MM.1S (cell line): ENCODE measurements at regions not wholly inside any gene's neighbourhood (a gene's known extent, or its start where the extent isn't known, plus 50 kb on each side); places are given as distances from the start of the nearest gene placed in this dataset.

Experiments
- DNase-seq: peaks from one replicate; pipeline ENCODE4 v3.0.0-alpha.2; 2015
- H2AFZ ChIP-seq: fragments of 300-600 bp; sonication (generic); 2 replicates; pipeline ENCODE4 v1.6.0; 2016; ENCODE audit warnings: antibody characterized with exemption, low read length
- H3F3A ChIP-seq: fragments of 300-600 bp; sonication (generic); 2 replicates; pipeline ENCODE4 v1.6.1; 2016; ENCODE audit warnings: mild to moderate bottlenecking, antibody characterized with exemption, low read length, moderate library complexity, mixed read lengths; ENCODE audit not compliant: insufficient read depth
- H3K27ac ChIP-seq: fragments of 300-600 bp; sonication (generic); 2 replicates; pipeline ENCODE4 v1.5.1; 2016; ENCODE audit warnings: mild to moderate bottlenecking, low read length
- H3K27me3 ChIP-seq: fragments of 300-600 bp; sonication (generic); replicated peaks from 2 replicates; pipeline ENCODE4 v1.6.0; 2016; ENCODE audit warnings: low read length; ENCODE audit not compliant: insufficient read depth
- H3K36me3 ChIP-seq: fragments of 300-600 bp; sonication (generic); replicated peaks from 2 replicates; pipeline ENCODE4 v1.6.1; 2016; ENCODE audit warnings: mild to moderate bottlenecking, low read length, mixed read lengths; ENCODE audit not compliant: insufficient read depth
- H3K4me1 ChIP-seq: fragments of 300-600 bp; sonication (generic); 2 replicates; pipeline ENCODE4 v1.6.1; 2016; ENCODE audit warnings: low read length, mixed read lengths
- H3K4me2 ChIP-seq: fragments of 300-600 bp; sonication (generic); 2 replicates; pipeline ENCODE4 v1.6.0; 2016; ENCODE audit warnings: low read depth, low read length
- H3K4me3 ChIP-seq: fragments of 300-600 bp; sonication (generic); 2 replicates; pipeline ENCODE4 v1.5.1; 2016; ENCODE audit warnings: low read length, mixed read lengths
- H3K79me2 ChIP-seq: fragments of 300-600 bp; sonication (generic); 2 replicates; pipeline ENCODE4 v1.6.1; 2016; ENCODE audit warnings: mixed run types, low read length, mixed read lengths
- H3K9ac ChIP-seq: fragments of 300-600 bp; sonication (generic); 2 replicates; pipeline ENCODE4 v1.6.1; 2016; ENCODE audit warnings: low read length, mixed read lengths
- H3K9me2 ChIP-seq: fragments of 300-600 bp; sonication (generic); replicated peaks from 2 replicates; pipeline ENCODE4 v1.6.1; 2016; ENCODE audit warnings: mild to moderate bottlenecking, low read length, mixed read lengths; ENCODE audit not compliant: insufficient read depth
- H3K9me3 ChIP-seq: fragments of 300-600 bp; sonication (generic); replicated peaks from 2 replicates; pipeline ENCODE4 v1.6.1; 2016; ENCODE audit warnings: mild to moderate bottlenecking, low read length, mixed read lengths; ENCODE audit not compliant: insufficient read depth
- H4K20me1 ChIP-seq: fragments of 300-600 bp; sonication (generic); 2 replicates; pipeline ENCODE4 v1.6.1; 2016; ENCODE audit warnings: mild to moderate bottlenecking, low read length, moderate library complexity, mixed read lengths; ENCODE audit not compliant: insufficient read depth
- EZH2 ChIP-seq: fragments of 300-600 bp; sonication (generic); optimal IDR thresholded peaks from 2 replicates; pipeline ENCODE3; 2017; ENCODE audit warnings: low read depth, mild to moderate bottlenecking, antibody characterized with exemption, low read length, mixed read lengths
- EZH2phosphoT487 ChIP-seq: fragments of 300-600 bp; sonication (generic); IDR thresholded peaks from 2 replicates; pipeline ENCODE4 v1.6.1; 2018; ENCODE audit warnings: antibody characterized with exemption, low read length
- TF ChIP-seq, protein P1 (sequence below): fragments of 300-600 bp; sonication (generic); IDR thresholded peaks from 2 replicates; pipeline ENCODE4 v1.5.1; 2016; ENCODE audit warnings: antibody characterized with exemption, low read length, mixed read lengths

DNA sequence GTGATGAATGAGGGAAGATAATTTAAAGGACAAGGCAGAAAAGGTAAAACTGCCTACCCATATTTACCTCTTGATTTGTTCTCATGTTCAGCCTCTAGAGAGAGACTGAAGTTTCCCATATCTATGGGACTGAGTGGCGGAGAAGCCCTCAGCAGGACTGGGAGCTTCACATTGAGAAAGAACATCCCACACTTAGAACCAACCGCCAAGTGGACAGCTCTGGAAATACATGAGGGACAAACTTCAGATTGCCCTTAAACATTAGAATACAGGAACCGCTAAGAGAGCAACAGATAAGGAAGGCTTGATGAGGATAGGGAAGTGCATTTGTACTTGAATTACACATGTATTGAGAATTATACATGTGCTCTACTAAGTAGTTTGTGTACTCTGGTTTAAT is 316.0 kb upstream of the MIR17HG start:
- Histone ChIP-seq H3K36me3 (no peaks in the 10 kb centered on the region), H3K27ac (no peak overlapping the region), H3K4me2 (no peak overlapping the region), H3K9me3 (no peaks in the 10 kb centered on the region), H4K20me1 (no peaks in the 10 kb centered on the region), H2AFZ (no peak overlapping the region), H3F3A (no peaks in the 10 kb centered on the region), H3K4me3 (no peak overlapping the region), H3K9ac (no peak overlapping the region), H3K4me1 (no peaks in the 10 kb centered on the region), H3K79me2 (no peaks in the 10 kb centered on the region), H3K27me3 (no peaks in the 10 kb centered on the region), H3K9me2 (no peaks in the 10 kb centered on the region)
- DNase-seq = no peak
- no peak for TF ChIP-seq EZH2phosphoT487
- TF ChIP-seq EZH2 = no peak
- TF ChIP-seq, protein P1, sequence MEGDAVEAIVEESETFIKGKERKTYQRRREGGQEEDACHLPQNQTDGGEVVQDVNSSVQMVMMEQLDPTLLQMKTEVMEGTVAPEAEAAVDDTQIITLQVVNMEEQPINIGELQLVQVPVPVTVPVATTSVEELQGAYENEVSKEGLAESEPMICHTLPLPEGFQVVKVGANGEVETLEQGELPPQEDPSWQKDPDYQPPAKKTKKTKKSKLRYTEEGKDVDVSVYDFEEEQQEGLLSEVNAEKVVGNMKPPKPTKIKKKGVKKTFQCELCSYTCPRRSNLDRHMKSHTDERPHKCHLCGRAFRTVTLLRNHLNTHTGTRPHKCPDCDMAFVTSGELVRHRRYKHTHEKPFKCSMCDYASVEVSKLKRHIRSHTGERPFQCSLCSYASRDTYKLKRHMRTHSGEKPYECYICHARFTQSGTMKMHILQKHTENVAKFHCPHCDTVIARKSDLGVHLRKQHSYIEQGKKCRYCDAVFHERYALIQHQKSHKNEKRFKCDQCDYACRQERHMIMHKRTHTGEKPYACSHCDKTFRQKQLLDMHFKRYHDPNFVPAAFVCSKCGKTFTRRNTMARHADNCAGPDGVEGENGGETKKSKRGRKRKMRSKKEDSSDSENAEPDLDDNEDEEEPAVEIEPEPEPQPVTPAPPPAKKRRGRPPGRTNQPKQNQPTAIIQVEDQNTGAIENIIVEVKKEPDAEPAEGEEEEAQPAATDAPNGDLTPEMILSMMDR = no peak

- H3K27me3 ChIP-seq = no peaks in the 10 kb centered on the region
- TF ChIP-seq, protein P1 = no peak
- no peak for TF ChIP-seq EZH2
- no peak for TF ChIP-seq EZH2phosphoT487
- no peak overlapping the region for H3K9ac ChIP-seq
These were observed 315.4 kb upstream of the MIR17HG start for GRCh38 chr13:91032104-91032503.

GRCh38 chr13:91036886-91037285 is 310.6 kb upstream of the MIR17HG start:
- Histone ChIP-seq H3K9ac (no peak overlapping the region), H3K79me2 (no peaks in the 10 kb centered on the region), H2AFZ (no peak overlapping the region), H4K20me1 (no peaks in the 10 kb centered on the region), H3K4me2 (no peak overlapping the region), H3K9me2 (no peaks in the 10 kb centered on the region), H3K27me3 (no peaks in the 10 kb centered on the region), H3K4me1 (no peaks in the 10 kb centered on the region), H3K27ac (no peak overlapping the region), H3K36me3 (no peaks in the 10 kb centered on the region), H3K4me3 (no peak overlapping the region), H3K9me3 (no peaks in the 10 kb centered on the region), H3F3A (no peaks in the 10 kb centered on the region)
- DNase-seq = no peak
- no peak for TF ChIP-seq EZH2
- TF ChIP-seq, protein P1 = no peak
- TF ChIP-seq EZH2phosphoT487 = no peak

More at GRCh38 chr13:91032104-91032503, 315.4 kb upstream of the MIR17HG start:
- H3K4me2 ChIP-seq = no peak overlapping the region
- H3K36me3 ChIP-seq = no peaks in the 10 kb centered on the region
- H3K27ac ChIP-seq = no peak overlapping the region
- no peaks in the 10 kb centered on the region for H3F3A ChIP-seq
- H2AFZ ChIP-seq = no peak overlapping the region
- no peak for DNase-seq
- H3K79me2 ChIP-seq = no peaks in the 10 kb centered on the region
- H3K9me2 ChIP-seq = no peaks in the 10 kb centered on the region
- no peaks in the 10 kb centered on the region for H3K9me3 ChIP-seq
- no peaks in the 10 kb centered on the region for H3K4me1 ChIP-seq
- H3K4me3 ChIP-seq = no peak overlapping the region
- H4K20me1 ChIP-seq = no peaks in the 10 kb centered on the region

- H3K79me2 ChIP-seq = no peaks in the 10 kb centered on the region
- H3K36me3 ChIP-seq = no peaks in the 10 kb centered on the region
- H3K27me3 ChIP-seq = no peaks in the 10 kb centered on the region
- H2AFZ ChIP-seq = no peak overlapping the region
- H3K4me3 ChIP-seq = no peak overlapping the region
- H3K9me2 ChIP-seq = no peaks in the 10 kb centered on the region
- H3K27ac ChIP-seq = no peak overlapping the region
- H3K4me2 ChIP-seq = no peak overlapping the region
- H4K20me1 ChIP-seq = no peaks in the 10 kb centered on the region
- H3K9ac ChIP-seq = no peak overlapping the region
- DNase-seq = no peak
- H3K9me3 ChIP-seq = no peaks in the 10 kb centered on the region
- H3F3A ChIP-seq = no peaks in the 10 kb centered on the region
- no peaks in the 10 kb centered on the region for H3K4me1 ChIP-seq
- TF ChIP-seq, protein P1 = no peak
- TF ChIP-seq EZH2phosphoT487 (no peak), EZH2 (no peak)
These were observed 304.6 kb upstream of the MIR17HG start for GRCh38 chr13:91042870-91043269.
